Hepatocyte (in vitro differentiated cells): ENCODE measurements at regions not wholly inside any gene's neighbourhood (a gene's known extent, or its start where the extent isn't known, plus 50 kb on each side); places are given as distances from the start of the nearest gene placed in this dataset.
A peak's percentile ranks its signal among the peaks of the same experiment; 100 is the strongest.

Experiments used
- DNase-seq: peaks from one replicate; pipeline ENCODE4 v3.0.0-alpha.2; 2016; ENCODE audit warnings: low spot score
- H2AFZ ChIP-seq: fragments of 200-600 bp; sonication (generic); 2 replicates; pipeline ENCODE4 v1.6.0; 2016; ENCODE audit warnings: antibody characterized with exemption, mild to moderate bottlenecking
- H3K27ac ChIP-seq: fragments of 200-600 bp; sonication (generic); 2 replicates; pipeline ENCODE4 v1.5.1; 2016; ENCODE audit warnings: mild to moderate bottlenecking
- H3K27me3 ChIP-seq: fragments of 200-600 bp; sonication (generic); 2 replicates; pipeline ENCODE4 v1.6.1; 2016
- H3K36me3 ChIP-seq: fragments of 200-600 bp; sonication (generic); replicated peaks from 2 replicates; pipeline ENCODE4 v1.5.1; 2016; ENCODE audit warnings: low read depth; ENCODE audit not compliant: insufficient read depth
- H3K4me1 ChIP-seq: fragments of 200-600 bp; sonication (generic); 2 replicates; pipeline ENCODE4 v1.5.1; 2016; ENCODE audit warnings: mild to moderate bottlenecking, moderate library complexity; ENCODE audit not compliant: insufficient read depth
- H3K4me2 ChIP-seq: fragments of 200-600 bp; sonication (generic); 2 replicates; pipeline ENCODE4 v1.6.0; 2016
- H3K4me3 ChIP-seq: fragments of 200-600 bp; sonication (generic); 2 replicates; pipeline ENCODE4 v1.5.1; 2016; ENCODE audit warnings: mild to moderate bottlenecking
- H3K79me2 ChIP-seq: fragments of 200-600 bp; sonication (generic); 2 replicates; pipeline ENCODE4 v1.6.0; 2017; ENCODE audit warnings: mild to moderate bottlenecking
- H3K9me2 ChIP-seq: fragments of 200-600 bp; sonication (generic); replicated peaks from 2 replicates; pipeline ENCODE4 v1.6.0; 2017; ENCODE audit warnings: mild to moderate bottlenecking; ENCODE audit not compliant: insufficient read depth
- H3K9me3 ChIP-seq: fragments of 200-600 bp; sonication (generic); 2 replicates; pipeline ENCODE4 v1.5.1; 2016; ENCODE audit warnings: low read depth, mild to moderate bottlenecking
- H4K20me1 ChIP-seq: fragments of 200-600 bp; sonication (generic); 2 replicates; pipeline ENCODE4 v1.6.0; 2016; ENCODE audit warnings: mild to moderate bottlenecking; ENCODE audit not compliant: insufficient read depth, poor library complexity, severe bottlenecking
- EZH2 ChIP-seq: fragments of 200-600 bp; sonication (generic); IDR thresholded peaks from 2 replicates; pipeline ENCODE4 v1.6.1; 2016; ENCODE audit warnings: antibody characterized with exemption, mild to moderate bottlenecking, borderline replicate concordance
- EZH2phosphoT487 ChIP-seq: fragments of 200-600 bp; sonication (generic); IDR thresholded peaks from one replicate; pipeline ENCODE4 v1.6.1; 2018; ENCODE audit warnings: antibody characterized with exemption, mild to moderate bottlenecking, low read depth, moderate library complexity; ENCODE audit not compliant: unreplicated experiment, severe bottlenecking
- WGBS: methylation state at CpG from one replicate; pipeline ENCODE4 v1.1.6; 2016; ENCODE audit warnings: low lambda C conversion rate; ENCODE audit errors: missing lambda C conversion rate; 5-methylcytosine and 5-hydroxymethylcytosine counted together
- TF ChIP-seq, protein P1 (sequence below): fragments of 200-600 bp; sonication (generic); IDR thresholded peaks from 2 replicates; pipeline ENCODE4 v1.5.1; 2016; ENCODE audit warnings: antibody characterized with exemption, mild to moderate bottlenecking; ENCODE audit not compliant: poor library complexity

DNA sequence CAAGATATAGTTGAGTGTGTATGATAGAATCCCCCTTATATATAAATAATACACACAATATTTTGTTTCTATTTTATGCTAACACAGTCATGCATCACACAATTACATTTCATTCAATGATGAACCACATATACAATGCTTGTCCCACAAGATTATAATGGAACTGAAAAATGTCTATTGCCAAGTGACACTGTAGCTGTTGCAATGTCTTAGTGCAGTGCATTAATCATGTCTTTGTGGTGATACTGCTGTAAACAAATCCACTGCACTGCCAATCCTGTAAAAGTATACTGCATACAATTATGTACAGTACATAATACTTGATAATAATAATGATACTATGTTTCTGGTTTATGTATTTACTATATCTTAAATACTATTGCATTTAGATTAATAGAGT, 512.1 kb upstream of the CNTN3 start:
- Histone ChIP-seq H3K9me2 (no peaks in the 10 kb centered on the region), H3K4me3 (no peak overlapping the region), H3K9me3 (no peaks in the 10 kb centered on the region), H3K36me3 (no peaks in the 10 kb centered on the region), H3K4me1 (no peaks in the 10 kb centered on the region), H2AFZ (no peak overlapping the region), H3K4me2 (no peak overlapping the region), H3K27ac (no peak overlapping the region), H4K20me1 (no peaks in the 10 kb centered on the region), H3K27me3 (no peaks in the 10 kb centered on the region), H3K79me2 (no peaks in the 10 kb centered on the region)
- TF ChIP-seq EZH2: no peak
- DNase-seq: no peak

DNA sequence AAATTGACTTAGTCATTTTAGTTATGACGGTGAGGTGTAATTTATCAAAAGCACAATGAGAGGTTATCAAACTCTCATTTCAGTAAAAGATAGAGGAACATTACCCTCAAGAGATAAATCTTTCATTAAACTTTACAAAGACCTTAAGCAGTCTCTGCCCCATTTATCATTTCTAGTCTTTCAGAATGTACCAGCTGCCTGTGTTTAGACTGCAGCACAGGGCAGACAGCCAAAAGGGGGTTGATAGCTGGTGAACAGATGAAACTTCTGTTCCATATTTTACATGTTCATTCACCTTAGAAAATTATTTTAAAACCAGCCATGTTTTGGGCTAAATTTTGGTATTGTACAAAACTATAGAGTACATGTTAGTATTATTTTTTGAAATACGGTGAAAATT, 514.6 kb upstream of the CNTN3 start:
- H3K4me1 ChIP-seq: no peaks in the 10 kb centered on the region
- no peaks in the 10 kb centered on the region for H3K79me2 ChIP-seq
- no peaks in the 10 kb centered on the region for H3K9me2 ChIP-seq
- TF ChIP-seq EZH2phosphoT487 (no peak), EZH2 (no peak)
- TF ChIP-seq, protein P1, sequence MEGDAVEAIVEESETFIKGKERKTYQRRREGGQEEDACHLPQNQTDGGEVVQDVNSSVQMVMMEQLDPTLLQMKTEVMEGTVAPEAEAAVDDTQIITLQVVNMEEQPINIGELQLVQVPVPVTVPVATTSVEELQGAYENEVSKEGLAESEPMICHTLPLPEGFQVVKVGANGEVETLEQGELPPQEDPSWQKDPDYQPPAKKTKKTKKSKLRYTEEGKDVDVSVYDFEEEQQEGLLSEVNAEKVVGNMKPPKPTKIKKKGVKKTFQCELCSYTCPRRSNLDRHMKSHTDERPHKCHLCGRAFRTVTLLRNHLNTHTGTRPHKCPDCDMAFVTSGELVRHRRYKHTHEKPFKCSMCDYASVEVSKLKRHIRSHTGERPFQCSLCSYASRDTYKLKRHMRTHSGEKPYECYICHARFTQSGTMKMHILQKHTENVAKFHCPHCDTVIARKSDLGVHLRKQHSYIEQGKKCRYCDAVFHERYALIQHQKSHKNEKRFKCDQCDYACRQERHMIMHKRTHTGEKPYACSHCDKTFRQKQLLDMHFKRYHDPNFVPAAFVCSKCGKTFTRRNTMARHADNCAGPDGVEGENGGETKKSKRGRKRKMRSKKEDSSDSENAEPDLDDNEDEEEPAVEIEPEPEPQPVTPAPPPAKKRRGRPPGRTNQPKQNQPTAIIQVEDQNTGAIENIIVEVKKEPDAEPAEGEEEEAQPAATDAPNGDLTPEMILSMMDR: no peak
- 97% methylated on average over 2 of the region's 2 CpGs for WGBS
- no peak overlapping the region for H3K27ac ChIP-seq
- H3K4me3 ChIP-seq: no peak overlapping the region
- DNase-seq: no peak
- no peaks in the 10 kb centered on the region for H4K20me1 ChIP-seq
- H3K36me3 ChIP-seq: no peaks in the 10 kb centered on the region
- H3K27me3 ChIP-seq: no peaks in the 10 kb centered on the region
- H3K4me2 ChIP-seq: no peak overlapping the region
- no peak overlapping the region for H2AFZ ChIP-seq
- H3K9me3 ChIP-seq: no peaks in the 10 kb centered on the region

DNA sequence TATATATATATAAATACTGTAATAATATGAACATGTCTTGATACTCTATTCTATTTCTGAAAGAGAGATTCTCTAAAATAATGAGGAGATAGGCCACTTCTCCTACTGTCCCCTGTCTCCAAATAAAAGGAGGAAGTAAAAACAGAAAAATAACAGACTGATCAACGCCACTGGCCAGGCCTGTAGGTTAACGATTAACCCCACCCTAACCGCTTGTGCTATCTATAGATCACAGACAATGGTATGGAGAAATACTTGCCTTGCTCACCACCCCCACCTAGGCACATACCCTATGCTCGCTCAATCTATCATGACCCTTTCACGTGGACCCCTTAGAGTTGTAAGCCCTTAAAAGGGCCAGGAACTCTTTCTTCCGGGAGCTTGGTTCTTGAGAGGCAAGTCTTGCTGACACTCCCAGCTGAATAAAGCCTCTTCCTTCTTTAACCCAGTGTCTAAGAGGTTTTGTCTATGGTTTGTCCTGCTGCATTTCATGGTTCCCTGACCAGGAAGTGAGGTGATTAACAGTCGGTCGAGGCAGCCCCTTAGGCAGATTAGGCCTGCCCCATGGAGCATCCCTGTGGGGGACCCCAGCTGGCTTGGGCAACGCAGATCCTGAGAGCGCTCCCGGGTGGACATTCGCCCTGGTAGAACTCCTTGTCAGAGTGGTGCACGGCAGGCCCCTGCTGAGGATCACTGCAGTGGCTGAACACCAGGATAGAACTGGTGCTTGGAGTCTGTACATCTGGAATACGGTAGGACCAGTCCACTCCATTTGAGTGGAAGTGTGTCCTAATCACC, 521.8 kb upstream of the CNTN3 start:
- H3K4me1 ChIP-seq: no peaks in the 10 kb centered on the region
- TF ChIP-seq, protein P1: no peak
- no peak for TF ChIP-seq EZH2
- no peak for TF ChIP-seq EZH2phosphoT487
- peak; percentile 44 for DNase-seq
- H3K79me2 ChIP-seq: no peaks in the 10 kb centered on the region
- H3K27me3 ChIP-seq: no peaks in the 10 kb centered on the region
- H2AFZ ChIP-seq: no peak overlapping the region
- no peaks in the 10 kb centered on the region for H3K36me3 ChIP-seq
- H4K20me1 ChIP-seq: no peaks in the 10 kb centered on the region
- no peaks in the 10 kb centered on the region for H3K9me3 ChIP-seq
- peak overlapping the region; percentile 81 for H3K27ac ChIP-seq
- H3K4me3 ChIP-seq: no peak overlapping the region
- no peak overlapping the region for H3K4me2 ChIP-seq
- no peaks in the 10 kb centered on the region for H3K9me2 ChIP-seq
- 83% methylated on average over 14 of the region's 14 CpGs for WGBS

DNA sequence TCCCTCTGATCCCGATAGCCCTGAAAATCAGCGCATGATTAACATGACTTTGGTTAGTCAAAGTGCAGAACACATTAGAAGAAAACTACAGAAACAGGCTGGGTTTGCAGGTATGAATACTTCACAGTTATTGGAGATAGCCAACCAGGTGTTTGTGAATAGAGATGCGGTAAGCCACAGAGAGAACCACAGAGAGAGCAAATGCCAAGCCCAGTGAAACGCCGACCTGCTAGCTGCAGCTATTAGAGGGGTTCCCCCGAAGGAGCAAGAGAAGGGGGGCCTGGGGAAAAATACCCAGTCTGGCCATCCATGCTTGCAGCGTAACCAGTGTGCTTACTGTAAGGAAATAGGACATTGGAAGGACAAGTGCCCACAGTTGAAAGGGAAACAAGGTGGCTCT, 523.9 kb upstream of the CNTN3 start:
- H3K79me2 ChIP-seq: no peaks in the 10 kb centered on the region
- no peak overlapping the region for H2AFZ ChIP-seq
- no peak for DNase-seq
- H3K4me3 ChIP-seq: no peak overlapping the region
- TF ChIP-seq, protein P1: no peak
- TF ChIP-seq EZH2phosphoT487 (no peak), EZH2 (no peak)
- H4K20me1 ChIP-seq: no peaks in the 10 kb centered on the region
- no peaks in the 10 kb centered on the region for H3K9me2 ChIP-seq
- H3K9me3 ChIP-seq: no peaks in the 10 kb centered on the region
- no peak overlapping the region for H3K27ac ChIP-seq
- no peaks in the 10 kb centered on the region for H3K4me1 ChIP-seq
- no peak overlapping the region for H3K4me2 ChIP-seq
- WGBS: 90% methylated on average over 7 of the region's 7 CpGs
- no peaks in the 10 kb centered on the region for H3K36me3 ChIP-seq
- no peaks in the 10 kb centered on the region for H3K27me3 ChIP-seq
